K562 (cell line): ENCODE measurements at regions not wholly inside any gene's neighbourhood (a gene's known extent, or its start where the extent isn't known, plus 50 kb on each side); places are given as distances from the start of the nearest gene placed in this dataset.

Source experiments
- ATAC-seq: fragments of 200-7000 bp; cut with Tn5 transposase; 3 replicates; pipeline ENCODE4 v1.9.1; 2020; ENCODE audit warnings: moderate library complexity
- BruUV-seq: library from RNA; stranded (reverse); fragments of 400-500 nt; replicated peaks from 2 replicates; lab custom pipeline; 2021; lab: Mats Ljungman, UMichigan
- CTCF ChIA-PET: fragments of 300-600 bp; formaldehyde crosslinking; extraction: SDS; loops from one replicate; lab custom pipeline; 2021; ENCODE audit warnings: low intra/inter-chr PET ratio; lab: Yijun Ruan, JAX
- POLR2A ChIA-PET: fragments of 300-600, 350-650 bp; sonication (Branson Sonifier 250); formaldehyde crosslinking; extraction: SDS; loops from one replicate; lab custom pipeline; 2021; ENCODE audit warnings: antibody characterized with exemption, inconsistent platforms; lab: Yijun Ruan, JAX
- DNase-seq, 4 experiments: peaks; one replicate each; pipeline versions ENCODE4 v3.0.0 to v3.0.0-alpha.2; 2011 to 2018; ENCODE audit warnings: low spot score in 3 of 4, mixed read lengths in 3 of 4; ENCODE audit errors: extremely low read depth in 1 of 4
- FAIRE-seq: peaks from 2 replicates; lab custom pipeline; 2011; peaks lifted over from hg19 to GRCh38; lab: Jason Lieb, UNC
- H2AFZ ChIP-seq: 2 replicates; pipeline ENCODE4 v1.6.0; 2011; ENCODE audit warnings: low read depth, low read length, control low read depth, inconsistent platforms
- H3K27ac ChIP-seq: fragments of 200-600 bp; 3 replicates; pipeline ENCODE4 v1.8.0; 2011; ENCODE audit warnings: low read depth, mild to moderate bottlenecking, control low read depth, inconsistent platforms, low read length, moderate library complexity, mixed read lengths; ENCODE audit errors: extremely low read depth
- H3K27me3 ChIP-seq, 2 experiments: fragments of 300-600 bp in 1 of 2; 2 replicates in 1 of 2; 3 replicates in 1 of 2; pipeline versions ENCODE4 v1.6.0 to v1.8.0; 2011; ENCODE audit warnings: inconsistent platforms in 2 of 2, low read length in 2 of 2, mild to moderate bottlenecking in 1 of 2, mixed read lengths in 1 of 2, moderate library complexity in 1 of 2; ENCODE audit not compliant: control insufficient read depth in 2 of 2, insufficient read depth in 2 of 2
- H3K36me3 ChIP-seq: fragments of 300-600 bp; 3 replicates; pipeline ENCODE4 v1.8.0; 2011; ENCODE audit warnings: mild to moderate bottlenecking, low read length, inconsistent platforms; ENCODE audit not compliant: control insufficient read depth, insufficient read depth
- H3K4me1 ChIP-seq, 2 experiments: fragments of 200-600 bp in 1 of 2; replicated peaks in 1 of 2; 2 replicates in 1 of 2; 3 replicates in 1 of 2; pipeline versions ENCODE4 v1.5.1 to v1.8.0; 2011; ENCODE audit warnings: inconsistent platforms in 2 of 2, low read length in 2 of 2, mild to moderate bottlenecking in 1 of 2, mixed read lengths in 1 of 2, moderate library complexity in 1 of 2; ENCODE audit not compliant: control insufficient read depth in 2 of 2, insufficient read depth in 2 of 2
- H3K4me2 ChIP-seq: 2 replicates; pipeline ENCODE4 v1.6.1; 2011; ENCODE audit warnings: low read length, control low read depth, inconsistent platforms, mixed read lengths; ENCODE audit not compliant: insufficient read depth
- H3K4me3 ChIP-seq: fragments of 200-600 bp; sonication (generic), shearing (Covaris generic); 2 replicates; pipeline ENCODE4 v1.5.1; 2016; ENCODE audit warnings: control low read depth, inconsistent platforms
- H3K79me2 ChIP-seq: fragments of 200-600 bp; 3 replicates; pipeline ENCODE4 v1.8.0; 2011; ENCODE audit warnings: low read length, inconsistent platforms; ENCODE audit not compliant: control insufficient read depth, insufficient read depth
- H3K9ac ChIP-seq, 2 experiments: 2 replicates each; pipeline versions ENCODE4 v1.6.0 to v1.6.1; 2011; ENCODE audit warnings: low read depth in 2 of 2, low read length in 2 of 2, control low read depth in 1 of 2, inconsistent platforms in 1 of 2, mild to moderate bottlenecking in 1 of 2, mixed read lengths in 1 of 2; ENCODE audit not compliant: insufficient read depth in 1 of 2
- H3K9me1 ChIP-seq: one replicate; pipeline ENCODE4 v1.6.0; 2011; ENCODE audit warnings: inconsistent platforms, mild to moderate bottlenecking, low read length, moderate library complexity; ENCODE audit not compliant: control insufficient read depth, insufficient read depth
- H3K9me3 ChIP-seq: replicated peaks from 2 replicates; pipeline ENCODE4 v1.5.1; 2011; ENCODE audit warnings: low read depth, low read length, inconsistent platforms; ENCODE audit not compliant: control insufficient read depth, insufficient read depth
- H4K20me1 ChIP-seq: replicated peaks from 2 replicates; pipeline ENCODE4 v1.6.1; 2011; ENCODE audit warnings: low read length, inconsistent platforms, mixed read lengths; ENCODE audit not compliant: control insufficient read depth, insufficient read depth
- FUS ChIP-seq: fragments of 200-400 bp; formaldehyde crosslinking; optimal IDR thresholded peaks from 2 replicates; pipeline ENCODE3; 2017; ENCODE audit warnings: low read depth, low read length
- KDM4B ChIP-seq, 2 experiments: fragments of 450-650 bp in 1 of 2; sonication (generic) in 1 of 2; IDR thresholded peaks; 2 replicates each; pipeline ENCODE4 v1.6.1; 2016 to 2017; ENCODE audit warnings: borderline replicate concordance in 2 of 2, antibody characterized with exemption in 1 of 2, low read depth in 1 of 2, mild to moderate bottlenecking in 1 of 2
- MTF1 ChIP-seq: fragments of 250-450 bp; sonication (Bioruptor Pico); IDR thresholded peaks from 2 replicates; pipeline ENCODE4 v1.9.0; 2021; ENCODE audit warnings: moderate library complexity, mild to moderate bottlenecking, inconsistent platforms, borderline replicate concordance
- NFATC3 ChIP-seq: fragments of 450-650 bp; IDR thresholded peaks from 2 replicates; pipeline ENCODE4 v1.6.1; 2017; ENCODE audit warnings: mild to moderate bottlenecking
- SRF ChIP-seq, 2 experiments: fragments of 250-450, 450-650 bp in 1 of 2; sonication (Bioruptor Pico) in 1 of 2; sonication (generic) in 1 of 2; formaldehyde crosslinking; IDR thresholded peaks; 2 replicates each; pipeline versions ENCODE4 v1.5.0 to v1.5.1; 2020 to 2022; ENCODE audit warnings: mild to moderate bottlenecking in 1 of 2, missing genetic modification reagents in 1 of 2
- STAT5A ChIP-seq: IDR thresholded peaks from 2 replicates; pipeline ENCODE4 v1.6.1; 2012; ENCODE audit warnings: low read length, inconsistent platforms, borderline replicate concordance
- SUPT5H ChIP-seq: fragments of 450-650 bp; IDR thresholded peaks from 2 replicates; pipeline ENCODE4 v1.6.1; 2016
- TRIM24 ChIP-seq, 2 experiments: fragments of 450-650 bp; IDR thresholded peaks; 2 replicates each; pipeline ENCODE4 v1.6.1; 2016
- ZZZ3 ChIP-seq: fragments of 450-650 bp; IDR thresholded peaks from 2 replicates; pipeline ENCODE4 v1.6.1; 2016; ENCODE audit warnings: antibody characterized with exemption, mild to moderate bottlenecking, moderate library complexity
- WGBS: fragments of 100-300 bp; shearing (Covaris generic); methylation state at CpG from one replicate; pipeline ENCODE4 v1.1.6; 2016; ENCODE audit warnings: low coverage, mixed read lengths; ENCODE audit not compliant: insufficient coverage; ENCODE audit errors: missing lambda C conversion rate; 5-methylcytosine and 5-hydroxymethylcytosine counted together
- in situ Hi-C: fragments of 300-500 bp; cut with MboI; formaldehyde crosslinking; loops from 4 replicates; pipeline ENCODE4 v1.15.0; 2018; ENCODE audit warnings: inconsistent platforms, mixed read lengths
- intact Hi-C: fragments of 100-400 bp; cut with micrococcal nuclease; formaldehyde crosslinking; loops from 2 replicates; pipeline ENCODE4 v1.14.2; 2022
- TF ChIP-seq, protein P1 (sequence below): fragments of 450-650 bp; formaldehyde crosslinking; IDR thresholded peaks from 2 replicates; pipeline ENCODE4 v1.4.0; 2020; ENCODE audit warnings: mild to moderate bottlenecking, moderate library complexity
- TF ChIP-seq, protein P2 (sequence below), 3 experiments: fragments of 200-800 bp in 1 of 3; sonication (Bioruptor generic) in 1 of 3; sonication (generic) in 1 of 3; formaldehyde crosslinking in 1 of 3; IDR thresholded peaks; 2 replicates each; pipeline versions ENCODE4 v1.6.1 to v1.8.0; 2016 to 2022; ENCODE audit warnings: mild to moderate bottlenecking in 2 of 3, missing compliant biosample characterization in 2 of 3, missing genetic modification characterization in 2 of 3, missing genetic modification reagents in 1 of 3
- TF ChIP-seq, protein P3 (sequence below): fragments of 250-450 bp; sonication (Bioruptor Pico); IDR thresholded peaks from 2 replicates; pipeline ENCODE4 v1.4.0; 2020
- TF ChIP-seq, protein P4 (sequence below): fragments of 450-650 bp; IDR thresholded peaks from 2 replicates; pipeline ENCODE4 v1.6.1; 2014; ENCODE audit warnings: low read depth, mild to moderate bottlenecking, moderate library complexity, borderline replicate concordance
- TF ChIP-seq, protein P5 (sequence below): sonication (generic); formaldehyde crosslinking; IDR thresholded peaks from 2 replicates; pipeline ENCODE4 v1.9.0; 2022; ENCODE audit warnings: mild to moderate bottlenecking, missing genetic modification reagents

DNA sequence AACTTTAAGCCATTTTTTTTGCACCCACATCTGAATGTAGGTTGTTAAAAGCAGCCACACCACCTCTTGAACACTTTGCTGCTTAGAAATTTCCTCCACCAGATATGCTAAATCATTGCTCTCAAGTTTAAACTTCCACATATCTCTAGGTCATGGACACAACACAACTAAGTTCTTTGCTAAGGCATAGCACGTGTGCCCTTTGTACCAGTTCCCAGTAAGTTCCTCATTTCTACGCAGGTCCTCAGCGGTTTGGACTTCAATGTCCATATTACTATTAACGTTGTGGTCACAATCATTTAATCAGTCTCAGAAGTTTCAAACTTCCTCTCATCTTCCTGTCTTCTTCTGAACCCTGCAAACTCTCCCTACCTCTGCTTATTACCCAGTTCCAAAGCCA lies 661.6 kb upstream of the PKN2 start:
- Histone ChIP-seq H3K9me1 (no peaks in the 10 kb centered on the region), H3K36me3 (no peaks in the 10 kb centered on the region), H2AFZ (no peak overlapping the region), H3K9ac (no peak overlapping the region), H3K27ac (no peak overlapping the region), H3K4me2 (no peak overlapping the region), H3K79me2 (no peaks in the 10 kb centered on the region), H3K9me3 (no peaks in the 10 kb centered on the region), H3K4me3 (no peak overlapping the region), H4K20me1 (no peaks in the 10 kb centered on the region), H3K27me3 (no peaks in the 10 kb centered on the region), H3K4me1 (no peaks in the 10 kb centered on the region)
- POLR2A ChIA-PET = no interaction called here
- ATAC-seq (no peak), FAIRE-seq (no peak), DNase-seq (no peak)
- TF ChIP-seq, protein P1, sequence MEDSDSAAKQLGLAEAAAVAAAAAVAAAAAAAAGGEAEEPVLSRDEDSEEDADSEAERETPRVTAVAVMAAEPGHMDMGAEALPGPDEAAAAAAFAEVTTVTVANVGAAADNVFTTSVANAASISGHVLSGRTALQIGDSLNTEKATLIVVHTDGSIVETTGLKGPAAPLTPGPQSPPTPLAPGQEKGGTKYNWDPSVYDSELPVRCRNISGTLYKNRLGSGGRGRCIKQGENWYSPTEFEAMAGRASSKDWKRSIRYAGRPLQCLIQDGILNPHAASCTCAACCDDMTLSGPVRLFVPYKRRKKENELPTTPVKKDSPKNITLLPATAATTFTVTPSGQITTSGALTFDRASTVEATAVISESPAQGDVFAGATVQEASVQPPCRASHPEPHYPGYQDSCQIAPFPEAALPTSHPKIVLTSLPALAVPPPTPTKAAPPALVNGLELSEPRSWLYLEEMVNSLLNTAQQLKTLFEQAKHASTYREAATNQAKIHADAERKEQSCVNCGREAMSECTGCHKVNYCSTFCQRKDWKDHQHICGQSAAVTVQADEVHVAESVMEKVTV (CRISPR knock-in tag) = no peak
- no peak for TF ChIP-seq SUPT5H
- TF ChIP-seq, protein P2, sequence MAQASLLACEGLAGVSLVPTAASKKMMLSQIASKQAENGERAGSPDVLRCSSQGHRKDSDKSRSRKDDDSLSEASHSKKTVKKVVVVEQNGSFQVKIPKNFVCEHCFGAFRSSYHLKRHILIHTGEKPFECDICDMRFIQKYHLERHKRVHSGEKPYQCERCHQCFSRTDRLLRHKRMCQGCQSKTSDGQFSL (CRISPR knock-in tag; IDR thresholded peaks at IDR 0.05) = no peak
- TF ChIP-seq, protein P2 (tag; IDR thresholded peaks at IDR 0.05) = no peak
- TF ChIP-seq, protein P3, sequence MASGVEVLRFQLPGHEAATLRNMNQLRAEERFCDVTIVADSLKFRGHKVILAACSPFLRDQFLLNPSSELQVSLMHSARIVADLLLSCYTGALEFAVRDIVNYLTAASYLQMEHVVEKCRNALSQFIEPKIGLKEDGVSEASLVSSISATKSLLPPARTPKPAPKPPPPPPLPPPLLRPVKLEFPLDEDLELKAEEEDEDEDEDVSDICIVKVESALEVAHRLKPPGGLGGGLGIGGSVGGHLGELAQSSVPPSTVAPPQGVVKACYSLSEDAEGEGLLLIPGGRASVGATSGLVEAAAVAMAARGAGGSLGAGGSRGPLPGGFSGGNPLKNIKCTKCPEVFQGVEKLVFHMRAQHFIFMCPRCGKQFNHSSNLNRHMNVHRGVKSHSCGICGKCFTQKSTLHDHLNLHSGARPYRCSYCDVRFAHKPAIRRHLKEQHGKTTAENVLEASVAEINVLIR = no peak
- TF ChIP-seq, protein P4, sequence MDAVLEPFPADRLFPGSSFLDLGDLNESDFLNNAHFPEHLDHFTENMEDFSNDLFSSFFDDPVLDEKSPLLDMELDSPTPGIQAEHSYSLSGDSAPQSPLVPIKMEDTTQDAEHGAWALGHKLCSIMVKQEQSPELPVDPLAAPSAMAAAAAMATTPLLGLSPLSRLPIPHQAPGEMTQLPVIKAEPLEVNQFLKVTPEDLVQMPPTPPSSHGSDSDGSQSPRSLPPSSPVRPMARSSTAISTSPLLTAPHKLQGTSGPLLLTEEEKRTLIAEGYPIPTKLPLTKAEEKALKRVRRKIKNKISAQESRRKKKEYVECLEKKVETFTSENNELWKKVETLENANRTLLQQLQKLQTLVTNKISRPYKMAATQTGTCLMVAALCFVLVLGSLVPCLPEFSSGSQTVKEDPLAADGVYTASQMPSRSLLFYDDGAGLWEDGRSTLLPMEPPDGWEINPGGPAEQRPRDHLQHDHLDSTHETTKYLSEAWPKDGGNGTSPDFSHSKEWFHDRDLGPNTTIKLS = no peak
- no peak for TF ChIP-seq NFATC3
- TF ChIP-seq TRIM24 (IDR thresholded peaks at IDR 0.05) = no peak
- no peak for TF ChIP-seq STAT5A
- TF ChIP-seq, protein P5, sequence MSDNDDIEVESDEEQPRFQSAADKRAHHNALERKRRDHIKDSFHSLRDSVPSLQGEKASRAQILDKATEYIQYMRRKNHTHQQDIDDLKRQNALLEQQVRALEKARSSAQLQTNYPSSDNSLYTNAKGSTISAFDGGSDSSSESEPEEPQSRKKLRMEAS = no peak
- TF ChIP-seq FUS = no peak
- TF ChIP-seq KDM4B (IDR thresholded peaks at IDR 0.05; ENCODE audit: borderline replicate concordance in 2 of 2, low read depth in 1 of 2) = no peak
- TF ChIP-seq SRF (CRISPR knock-in tag; IDR thresholded peaks at IDR 0.05) = no peak
- no peak for TF ChIP-seq MTF1
- TF ChIP-seq ZZZ3 = no peak
- CTCF ChIA-PET = no interaction called here
- 1% methylated on average over 4 of the region's 4 CpGs for WGBS
- in situ Hi-C loops (no loop called here), intact Hi-C loops (no loop called here)
- no TSS peak for BruUV-seq
